HCT116 (cell line): ENCODE measurements at regions not wholly inside any gene's neighbourhood (a gene's known extent, or its start where the extent isn't known, plus 50 kb on each side); places are given as distances from the start of the nearest gene placed in this dataset.

Experiments
- EGR1 ChIP-seq: IDR thresholded peaks from 2 replicates; pipeline ENCODE4 v1.6.1; 2012; ENCODE audit warnings: low read depth
- EZH2phosphoT487 ChIP-seq: fragments of 200-600 bp; IDR thresholded peaks from 2 replicates; pipeline ENCODE4 v1.6.1; 2018; ENCODE audit warnings: antibody characterized with exemption, borderline replicate concordance
- POLR2A ChIP-seq: IDR thresholded peaks from 2 replicates; pipeline ENCODE4 v1.7.0; 2011; ENCODE audit warnings: borderline replicate concordance; ENCODE audit not compliant: insufficient read depth, insufficient read length; ENCODE audit errors: extremely low read depth
- RAD21 ChIP-seq: IDR thresholded peaks from 2 replicates; pipeline ENCODE4 v1.6.1; 2012; ENCODE audit warnings: low read depth, mild to moderate bottlenecking
- SP1 ChIP-seq: IDR thresholded peaks from 2 replicates; pipeline ENCODE4 v1.6.1; 2012; ENCODE audit warnings: low read depth
- YY1 ChIP-seq: IDR thresholded peaks from 2 replicates; pipeline ENCODE4 v1.6.1; 2011; ENCODE audit warnings: low read length, low read depth, moderate library complexity, mild to moderate bottlenecking; ENCODE audit not compliant: insufficient replicate concordance; ENCODE audit errors: extremely low read depth
- ZNF274 ChIP-seq: fragments of 200-500 bp; sonication (Bioruptor generic); IDR thresholded peaks from 2 replicates; pipeline ENCODE4 v1.6.1; 2014; ENCODE audit warnings: mild to moderate bottlenecking, low read depth, low read length, inconsistent platforms
- TF ChIP-seq, protein P1 (sequence below): IDR thresholded peaks from 2 replicates; pipeline ENCODE4 v1.6.1; 2012
- TF ChIP-seq, protein P2 (sequence below): IDR thresholded peaks from 2 replicates; pipeline ENCODE4 v1.6.1; 2012; ENCODE audit warnings: low read depth
- TF ChIP-seq, protein P3 (sequence below), 3 experiments: fragments of 200-600 bp in 1 of 3; sonication (generic) in 1 of 3; IDR thresholded peaks in 2 of 3; conservative IDR thresholded peaks in 1 of 3; 2 replicates each; pipeline ENCODE4 v1.5.1; 2012 to 2017; ENCODE audit warnings: low read depth in 2 of 3, low read length in 2 of 3, antibody characterized with exemption in 1 of 3, borderline replicate concordance in 1 of 3, control low read depth in 1 of 3, mild to moderate bottlenecking in 1 of 3, mixed read lengths in 1 of 3, mixed run types in 1 of 3, moderate library complexity in 1 of 3; ENCODE audit not compliant: insufficient read depth in 1 of 3

DNA sequence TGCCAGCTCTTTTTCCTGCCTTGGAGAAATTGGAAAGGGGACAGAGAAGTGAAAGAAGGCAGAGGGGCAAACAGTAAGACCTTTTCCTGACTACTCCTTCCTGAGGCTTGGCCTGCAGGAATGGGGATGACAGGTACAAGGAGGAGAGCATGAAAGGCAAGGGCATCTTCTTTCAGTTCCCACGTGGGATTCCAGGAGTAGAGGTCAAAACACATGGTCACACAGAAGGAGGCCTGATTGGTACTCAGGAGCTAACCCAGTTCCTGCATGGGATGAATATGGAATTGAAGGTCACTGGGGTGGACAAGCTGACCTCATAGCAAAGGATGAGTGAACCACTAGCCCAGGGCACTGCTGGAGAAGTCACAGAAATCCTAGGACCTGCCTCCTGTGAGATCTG is 112.5 kb upstream of the ZNF366 start:
- TF ChIP-seq, protein P1, sequence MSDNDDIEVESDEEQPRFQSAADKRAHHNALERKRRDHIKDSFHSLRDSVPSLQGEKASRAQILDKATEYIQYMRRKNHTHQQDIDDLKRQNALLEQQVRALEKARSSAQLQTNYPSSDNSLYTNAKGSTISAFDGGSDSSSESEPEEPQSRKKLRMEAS, result no peak
- no peak for TF ChIP-seq POLR2A
- TF ChIP-seq YY1, result no peak
- TF ChIP-seq EGR1, result no peak
- TF ChIP-seq, protein P2, sequence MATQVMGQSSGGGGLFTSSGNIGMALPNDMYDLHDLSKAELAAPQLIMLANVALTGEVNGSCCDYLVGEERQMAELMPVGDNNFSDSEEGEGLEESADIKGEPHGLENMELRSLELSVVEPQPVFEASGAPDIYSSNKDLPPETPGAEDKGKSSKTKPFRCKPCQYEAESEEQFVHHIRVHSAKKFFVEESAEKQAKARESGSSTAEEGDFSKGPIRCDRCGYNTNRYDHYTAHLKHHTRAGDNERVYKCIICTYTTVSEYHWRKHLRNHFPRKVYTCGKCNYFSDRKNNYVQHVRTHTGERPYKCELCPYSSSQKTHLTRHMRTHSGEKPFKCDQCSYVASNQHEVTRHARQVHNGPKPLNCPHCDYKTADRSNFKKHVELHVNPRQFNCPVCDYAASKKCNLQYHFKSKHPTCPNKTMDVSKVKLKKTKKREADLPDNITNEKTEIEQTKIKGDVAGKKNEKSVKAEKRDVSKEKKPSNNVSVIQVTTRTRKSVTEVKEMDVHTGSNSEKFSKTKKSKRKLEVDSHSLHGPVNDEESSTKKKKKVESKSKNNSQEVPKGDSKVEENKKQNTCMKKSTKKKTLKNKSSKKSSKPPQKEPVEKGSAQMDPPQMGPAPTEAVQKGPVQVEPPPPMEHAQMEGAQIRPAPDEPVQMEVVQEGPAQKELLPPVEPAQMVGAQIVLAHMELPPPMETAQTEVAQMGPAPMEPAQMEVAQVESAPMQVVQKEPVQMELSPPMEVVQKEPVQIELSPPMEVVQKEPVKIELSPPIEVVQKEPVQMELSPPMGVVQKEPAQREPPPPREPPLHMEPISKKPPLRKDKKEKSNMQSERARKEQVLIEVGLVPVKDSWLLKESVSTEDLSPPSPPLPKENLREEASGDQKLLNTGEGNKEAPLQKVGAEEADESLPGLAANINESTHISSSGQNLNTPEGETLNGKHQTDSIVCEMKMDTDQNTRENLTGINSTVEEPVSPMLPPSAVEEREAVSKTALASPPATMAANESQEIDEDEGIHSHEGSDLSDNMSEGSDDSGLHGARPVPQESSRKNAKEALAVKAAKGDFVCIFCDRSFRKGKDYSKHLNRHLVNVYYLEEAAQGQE, result no peak
- no peak for TF ChIP-seq SP1
- TF ChIP-seq, protein P3, sequence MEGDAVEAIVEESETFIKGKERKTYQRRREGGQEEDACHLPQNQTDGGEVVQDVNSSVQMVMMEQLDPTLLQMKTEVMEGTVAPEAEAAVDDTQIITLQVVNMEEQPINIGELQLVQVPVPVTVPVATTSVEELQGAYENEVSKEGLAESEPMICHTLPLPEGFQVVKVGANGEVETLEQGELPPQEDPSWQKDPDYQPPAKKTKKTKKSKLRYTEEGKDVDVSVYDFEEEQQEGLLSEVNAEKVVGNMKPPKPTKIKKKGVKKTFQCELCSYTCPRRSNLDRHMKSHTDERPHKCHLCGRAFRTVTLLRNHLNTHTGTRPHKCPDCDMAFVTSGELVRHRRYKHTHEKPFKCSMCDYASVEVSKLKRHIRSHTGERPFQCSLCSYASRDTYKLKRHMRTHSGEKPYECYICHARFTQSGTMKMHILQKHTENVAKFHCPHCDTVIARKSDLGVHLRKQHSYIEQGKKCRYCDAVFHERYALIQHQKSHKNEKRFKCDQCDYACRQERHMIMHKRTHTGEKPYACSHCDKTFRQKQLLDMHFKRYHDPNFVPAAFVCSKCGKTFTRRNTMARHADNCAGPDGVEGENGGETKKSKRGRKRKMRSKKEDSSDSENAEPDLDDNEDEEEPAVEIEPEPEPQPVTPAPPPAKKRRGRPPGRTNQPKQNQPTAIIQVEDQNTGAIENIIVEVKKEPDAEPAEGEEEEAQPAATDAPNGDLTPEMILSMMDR (IDR thresholded peaks at IDR 0.05 in 2 of 3, conservative IDR thresholded peaks at IDR 0.05 in 1 of 3; ENCODE audit: borderline replicate concordance in 1 of 3, insufficient read depth in 1 of 3, low read depth in 2 of 3, low read length in 2 of 3), result no peak
- no peak for TF ChIP-seq ZNF274
- TF ChIP-seq EZH2phosphoT487, result no peak
- no peak for TF ChIP-seq RAD21
